ENCODE measurements at regions not wholly inside any gene's neighbourhood (a gene's known extent, or its start where the extent isn't known, plus 50 kb on each side); places are given as distances from the start of the nearest gene placed in this dataset.

DNA sequence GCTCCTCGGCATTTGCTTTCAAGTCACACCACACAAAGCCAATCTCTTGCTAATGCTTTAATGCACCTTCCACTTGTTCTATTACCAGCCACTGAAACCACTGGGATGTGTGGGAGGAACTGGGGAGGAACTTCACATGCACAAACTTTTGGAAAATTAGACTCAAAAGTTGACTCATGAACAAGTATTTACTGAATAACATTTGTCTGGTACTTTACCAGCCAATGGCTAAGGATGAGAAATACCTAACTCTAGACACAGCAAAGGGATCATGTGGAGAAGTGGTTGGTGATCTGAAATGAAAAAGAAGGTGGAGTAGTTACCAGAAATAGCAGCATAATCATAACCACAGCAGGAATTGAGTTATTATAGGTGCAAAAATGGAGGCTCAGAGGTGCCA, 554.0 kb upstream of the NOX3 start:
- Histone ChIP-seq H3K4me3 (ENCODE audit: low read depth, low read length) (no peak overlapping the region), H3K9ac (ENCODE audit: low read length) (no peak overlapping the region), H3K27me3 (ENCODE audit: control insufficient read depth, insufficient read depth, low read length) (no peaks in the 10 kb centered on the region), H3K4me1 (ENCODE audit: control insufficient read depth, insufficient read depth, low read length) (no peaks in the 10 kb centered on the region), H3K36me3 (ENCODE audit: control insufficient read depth, insufficient read depth, low read length) (no peaks in the 10 kb centered on the region), H3K27ac (ENCODE audit: low read depth, low read length) (no peak overlapping the region), H3K9me3 (ENCODE audit: control insufficient read depth, insufficient read depth, low read depth, low read length) (0 out of 2 replicates have a peak, but pooled peaks cover 2% of the 10 kb centered on the region)

DNA sequence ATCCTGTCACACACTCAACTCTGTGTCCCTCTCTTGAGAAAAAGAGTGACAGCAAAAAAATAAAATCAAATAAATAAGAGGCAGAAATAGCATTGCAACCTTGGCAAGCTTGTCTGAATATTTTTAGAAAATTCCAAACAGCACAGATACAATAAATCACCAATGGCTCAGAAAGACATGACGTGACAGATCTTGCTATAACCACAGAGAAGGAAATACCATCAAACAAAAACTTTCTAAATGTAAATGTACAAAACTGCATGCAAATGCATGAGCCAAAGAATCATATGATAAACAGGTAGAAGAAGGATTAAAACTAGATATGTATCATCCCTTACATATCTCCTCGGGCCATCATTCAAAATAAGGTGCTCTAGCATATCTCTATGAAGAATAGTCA, 549.2 kb upstream of the NOX3 start:
- H3K36me3 ChIP-seq (ENCODE audit: control insufficient read depth, insufficient read depth, low read length): no peaks in the 10 kb centered on the region

GRCh38 chr6:155996151-155996550, 540.5 kb upstream of the NOX3 start:
- Histone ChIP-seq H3K4me3 (ENCODE audit: low read depth, low read length) (no peak overlapping the region), H3K9me3 (ENCODE audit: control insufficient read depth, insufficient read depth, low read depth, low read length) (no peaks in the 10 kb centered on the region), H3K36me3 (ENCODE audit: control insufficient read depth, insufficient read depth, low read length) (no peaks in the 10 kb centered on the region), H3K27ac (ENCODE audit: low read depth, low read length) (no peak overlapping the region), H3K9ac (ENCODE audit: low read length) (no peak overlapping the region), H3K27me3 (ENCODE audit: control insufficient read depth, insufficient read depth, low read length) (no peaks in the 10 kb centered on the region), H3K4me1 (ENCODE audit: control insufficient read depth, insufficient read depth, low read length) (no peaks in the 10 kb centered on the region)

More for the DNA sequence above, 549.2 kb upstream of the NOX3 start:
- no peak overlapping the region for H3K27ac ChIP-seq (ENCODE audit: low read depth, low read length)
- H3K9me3 ChIP-seq (ENCODE audit: control insufficient read depth, insufficient read depth, low read depth, low read length): 0 out of 2 replicates have a peak, but pooled peaks cover 2% of the 10 kb centered on the region
- H3K4me1 ChIP-seq (ENCODE audit: control insufficient read depth, insufficient read depth, low read length): no peaks in the 10 kb centered on the region
- H3K27me3 ChIP-seq (ENCODE audit: control insufficient read depth, insufficient read depth, low read length): no peaks in the 10 kb centered on the region
- no peak overlapping the region for H3K4me3 ChIP-seq (ENCODE audit: low read depth, low read length)
- no peak overlapping the region for H3K9ac ChIP-seq (ENCODE audit: low read length)

DNA sequence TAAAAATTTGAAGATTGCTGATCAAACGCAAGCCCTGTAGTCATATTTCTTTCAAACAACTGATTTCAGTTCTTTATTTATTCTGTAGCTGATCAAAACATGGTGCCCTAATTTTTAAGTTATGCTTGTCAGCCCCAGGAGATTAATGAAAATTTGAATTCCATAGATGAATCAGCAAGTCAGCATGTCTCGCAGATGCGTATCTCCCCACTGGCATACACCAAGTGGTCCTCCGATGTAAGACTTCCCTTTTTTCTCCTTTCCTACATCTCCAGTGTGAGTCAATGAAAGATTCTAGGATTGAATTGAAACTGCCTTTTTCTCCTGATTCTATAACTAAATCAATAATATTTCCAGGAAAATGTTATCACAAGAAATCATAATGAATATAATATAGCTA, 539.6 kb upstream of the NOX3 start:
- H3K27ac ChIP-seq (ENCODE audit: low read depth, low read length): no peak overlapping the region
- H3K9me3 ChIP-seq (ENCODE audit: control insufficient read depth, insufficient read depth, low read depth, low read length): no peaks in the 10 kb centered on the region
- H3K4me3 ChIP-seq (ENCODE audit: low read depth, low read length): no peak overlapping the region
- H3K4me1 ChIP-seq (ENCODE audit: control insufficient read depth, insufficient read depth, low read length): no peaks in the 10 kb centered on the region
- no peak overlapping the region for H3K9ac ChIP-seq (ENCODE audit: low read length)
- H3K27me3 ChIP-seq (ENCODE audit: control insufficient read depth, insufficient read depth, low read length): no peaks in the 10 kb centered on the region
- H3K36me3 ChIP-seq (ENCODE audit: control insufficient read depth, insufficient read depth, low read length): no peaks in the 10 kb centered on the region

GRCh38 chr6:155994086-155994485, 538.4 kb upstream of the NOX3 start:
- no peak overlapping the region for H3K27ac ChIP-seq (ENCODE audit: low read depth, low read length)
- H3K4me1 ChIP-seq (ENCODE audit: control insufficient read depth, insufficient read depth, low read length): no peaks in the 10 kb centered on the region
- H3K27me3 ChIP-seq (ENCODE audit: control insufficient read depth, insufficient read depth, low read length): no peaks in the 10 kb centered on the region
- H3K9me3 ChIP-seq (ENCODE audit: control insufficient read depth, insufficient read depth, low read depth, low read length): no peaks in the 10 kb centered on the region
- H3K4me3 ChIP-seq (ENCODE audit: low read depth, low read length): no peak overlapping the region
- no peaks in the 10 kb centered on the region for H3K36me3 ChIP-seq (ENCODE audit: control insufficient read depth, insufficient read depth, low read length)
- no peak overlapping the region for H3K9ac ChIP-seq (ENCODE audit: low read length)

DNA sequence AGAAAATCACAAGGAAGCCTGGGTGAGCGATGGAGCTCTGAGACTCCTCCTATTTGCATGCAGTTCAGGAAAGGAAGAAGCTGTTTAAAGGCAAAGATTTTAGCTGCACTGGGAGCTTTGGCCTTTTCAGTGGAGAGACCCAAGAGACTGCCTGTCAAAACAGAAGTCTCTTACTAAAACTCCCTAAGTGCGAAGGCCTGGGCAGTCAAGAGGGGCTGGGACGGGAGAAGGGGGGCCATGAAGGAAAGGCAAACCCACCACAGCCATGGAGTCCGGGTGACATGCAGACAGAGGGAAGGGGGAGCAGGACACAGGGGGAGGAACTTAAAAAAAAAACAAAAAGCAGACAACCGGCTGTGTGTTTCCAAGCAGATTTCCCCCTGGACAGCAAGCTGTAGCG, 537.6 kb upstream of the NOX3 start:
- Histone ChIP-seq H3K27me3 (ENCODE audit: control insufficient read depth, insufficient read depth, low read length) (no peaks in the 10 kb centered on the region), H3K36me3 (ENCODE audit: control insufficient read depth, insufficient read depth, low read length) (no peaks in the 10 kb centered on the region), H3K9me3 (ENCODE audit: control insufficient read depth, insufficient read depth, low read depth, low read length) (no peaks in the 10 kb centered on the region), H3K4me1 (ENCODE audit: control insufficient read depth, insufficient read depth, low read length) (no peaks in the 10 kb centered on the region), H3K4me3 (ENCODE audit: low read depth, low read length) (no peak overlapping the region), H3K27ac (ENCODE audit: low read depth, low read length) (no peak overlapping the region; the same call in 1 of the 2 replicates), H3K9ac (ENCODE audit: low read length) (no peak overlapping the region)

DNA sequence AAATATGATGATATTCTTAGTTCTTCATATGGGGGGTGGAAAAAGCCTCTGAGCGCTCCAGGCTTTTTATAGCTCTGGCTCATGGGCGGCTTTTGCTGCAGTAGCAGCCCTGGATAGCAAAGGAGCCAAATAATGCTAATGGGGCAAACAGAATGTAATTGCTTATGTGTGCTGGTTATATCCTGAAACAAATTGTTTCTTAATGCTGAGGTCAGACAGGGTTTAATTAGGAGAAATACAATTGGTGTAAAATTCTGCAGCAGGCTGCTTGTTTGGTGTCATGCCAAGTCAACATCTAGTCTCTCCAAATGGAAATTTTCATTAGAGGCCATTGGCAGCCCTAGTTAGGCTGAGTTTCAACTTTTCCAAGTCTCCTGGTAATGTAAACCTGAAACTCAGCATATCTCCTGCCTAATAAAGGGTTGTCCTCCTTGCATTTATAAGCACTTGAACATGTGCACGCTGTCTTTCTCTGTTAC, 530.1 kb upstream of the NOX3 start:
- no peaks in the 10 kb centered on the region for H3K9me3 ChIP-seq (ENCODE audit: control insufficient read depth, insufficient read depth, low read depth, low read length)
- H3K27ac ChIP-seq (ENCODE audit: low read depth, low read length): no peak overlapping the region
- no peaks in the 10 kb centered on the region for H3K36me3 ChIP-seq (ENCODE audit: control insufficient read depth, insufficient read depth, low read length)
- no peaks in the 10 kb centered on the region for H3K27me3 ChIP-seq (ENCODE audit: control insufficient read depth, insufficient read depth, low read length)
- no peak overlapping the region for H3K4me3 ChIP-seq (ENCODE audit: low read depth, low read length)
- no peaks in the 10 kb centered on the region for H3K4me1 ChIP-seq (ENCODE audit: control insufficient read depth, insufficient read depth, low read length)
- H3K9ac ChIP-seq (ENCODE audit: low read length): no peak overlapping the region

GRCh38 chr6:155980768-155981079, 525.1 kb upstream of the NOX3 start:
- H3K27me3 ChIP-seq (ENCODE audit: control insufficient read depth, insufficient read depth, low read length): no peaks in the 10 kb centered on the region
- no peaks in the 10 kb centered on the region for H3K9me3 ChIP-seq (ENCODE audit: control insufficient read depth, insufficient read depth, low read depth, low read length)
- no peak overlapping the region for H3K27ac ChIP-seq (ENCODE audit: low read depth, low read length)
- no peak overlapping the region for H3K9ac ChIP-seq (ENCODE audit: low read length)
- no peak overlapping the region for H3K4me3 ChIP-seq (ENCODE audit: low read depth, low read length)
- no peaks in the 10 kb centered on the region for H3K36me3 ChIP-seq (ENCODE audit: control insufficient read depth, insufficient read depth, low read length)
- no peaks in the 10 kb centered on the region for H3K4me1 ChIP-seq (ENCODE audit: control insufficient read depth, insufficient read depth, low read length)

DNA sequence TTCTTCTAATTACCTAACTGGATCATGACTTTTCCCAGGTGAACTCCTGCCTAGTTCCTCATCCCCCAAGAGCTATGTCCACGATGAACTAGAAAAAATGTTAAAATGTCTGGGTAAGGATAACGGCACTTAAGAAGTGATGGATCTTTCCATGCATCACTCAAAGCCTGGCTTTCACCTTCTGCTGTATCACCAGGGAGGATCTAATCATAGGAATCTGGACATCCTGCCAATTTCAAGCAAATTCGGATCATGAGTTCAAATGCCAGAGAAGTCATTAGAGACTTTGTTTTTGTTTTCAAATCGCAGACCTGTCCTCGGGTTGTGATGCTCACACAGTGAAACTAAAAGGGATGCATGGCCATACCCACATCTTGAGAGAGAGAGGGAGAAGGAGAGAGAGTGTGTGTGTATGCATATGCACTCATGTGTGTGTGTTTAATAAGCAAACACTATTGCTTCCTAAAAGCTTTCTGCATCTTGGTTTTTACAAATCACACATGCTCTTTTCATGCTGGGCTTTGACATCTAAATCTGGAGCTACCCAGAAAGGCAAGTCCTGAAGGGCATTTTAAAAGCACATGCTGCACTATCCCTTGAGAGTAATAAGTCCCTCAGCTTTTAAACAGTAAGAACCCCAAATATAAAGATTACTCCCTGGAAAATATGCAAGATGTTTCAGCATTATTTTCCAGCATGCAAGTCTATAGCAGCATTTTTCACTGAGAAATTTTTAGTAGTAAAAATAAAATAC, 524.6 kb upstream of the NOX3 start:
- Histone ChIP-seq H3K9ac (ENCODE audit: low read length) (no peak overlapping the region), H3K27me3 (ENCODE audit: control insufficient read depth, insufficient read depth, low read length) (no peaks in the 10 kb centered on the region), H3K9me3 (ENCODE audit: control insufficient read depth, insufficient read depth, low read depth, low read length) (no peaks in the 10 kb centered on the region), H3K36me3 (ENCODE audit: control insufficient read depth, insufficient read depth, low read length) (no peaks in the 10 kb centered on the region), H3K4me3 (ENCODE audit: low read depth, low read length) (no peak overlapping the region), H3K27ac (ENCODE audit: low read depth, low read length) (no peak overlapping the region), H3K4me1 (ENCODE audit: control insufficient read depth, insufficient read depth, low read length) (no peaks in the 10 kb centered on the region)

DNA sequence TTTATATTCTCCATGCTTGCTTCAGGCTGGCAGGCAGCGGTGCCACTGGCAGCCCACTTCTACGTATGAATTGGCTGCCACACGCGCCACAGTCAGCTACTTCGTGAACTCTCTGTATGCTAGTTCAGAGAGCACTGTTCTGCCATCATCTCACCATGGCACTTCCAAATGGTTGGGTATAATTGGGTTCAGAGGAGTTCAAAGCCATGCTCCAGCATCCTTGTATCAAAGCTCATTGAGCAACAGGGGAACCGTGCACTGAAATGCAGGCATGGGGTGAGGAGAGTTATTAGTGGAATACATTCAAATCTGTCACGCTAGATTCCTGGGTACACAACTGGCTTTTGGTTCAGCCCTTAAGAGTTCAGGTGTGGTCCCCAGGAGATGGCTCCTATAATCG, 519.9 kb upstream of the NOX3 start:
- no peaks in the 10 kb centered on the region for H3K4me1 ChIP-seq (ENCODE audit: control insufficient read depth, insufficient read depth, low read length)
- H3K27me3 ChIP-seq (ENCODE audit: control insufficient read depth, insufficient read depth, low read length): no peaks in the 10 kb centered on the region
- H3K27ac ChIP-seq (ENCODE audit: low read depth, low read length): no peak overlapping the region

DNA sequence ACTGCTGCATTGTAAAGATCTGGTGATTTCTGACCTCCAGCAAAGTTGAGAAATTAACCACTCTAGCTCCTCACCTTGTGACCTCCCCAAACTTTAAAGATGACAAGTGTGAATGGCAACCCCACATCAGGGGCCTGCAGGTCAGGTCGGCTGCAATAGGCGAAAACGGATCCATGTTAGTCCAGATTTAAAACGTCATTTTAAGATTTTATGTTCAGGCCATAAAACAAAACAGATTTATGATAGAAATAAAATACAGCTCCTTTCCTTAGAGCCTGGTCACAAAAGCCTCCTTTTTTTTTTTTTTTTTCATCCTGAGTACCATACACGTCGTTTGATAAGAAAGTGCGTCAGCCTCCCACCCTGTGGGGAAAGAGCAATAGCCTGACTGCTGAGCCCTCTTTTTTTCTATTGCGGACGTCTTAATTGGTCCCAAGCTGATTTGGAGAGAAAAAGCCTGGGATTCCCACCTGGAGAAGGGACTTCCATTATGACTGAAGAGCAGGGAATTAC, 519.2 kb upstream of the NOX3 start:
- Histone ChIP-seq H3K9me3 (ENCODE audit: control insufficient read depth, insufficient read depth, low read depth, low read length) (no peaks in the 10 kb centered on the region), H3K36me3 (ENCODE audit: control insufficient read depth, insufficient read depth, low read length) (no peaks in the 10 kb centered on the region), H3K27me3 (ENCODE audit: control insufficient read depth, insufficient read depth, low read length) (no peaks in the 10 kb centered on the region), H3K4me1 (ENCODE audit: control insufficient read depth, insufficient read depth, low read length) (no peaks in the 10 kb centered on the region), H3K9ac (ENCODE audit: low read length) (no peak overlapping the region), H3K4me3 (ENCODE audit: low read depth, low read length) (no peak overlapping the region), H3K27ac (ENCODE audit: low read depth, low read length) (no peak overlapping the region)

More for the DNA sequence above, 519.9 kb upstream of the NOX3 start:
- H3K4me3 ChIP-seq (ENCODE audit: low read depth, low read length): no peak overlapping the region
- no peaks in the 10 kb centered on the region for H3K9me3 ChIP-seq (ENCODE audit: control insufficient read depth, insufficient read depth, low read depth, low read length)
- H3K9ac ChIP-seq (ENCODE audit: low read length): no peak overlapping the region
- no peaks in the 10 kb centered on the region for H3K36me3 ChIP-seq (ENCODE audit: control insufficient read depth, insufficient read depth, low read length)
